ENCODE measurements at regions not wholly inside any gene's neighbourhood (a gene's known extent, or its start where the extent isn't known, plus 50 kb on each side); places are given as distances from the start of the nearest gene placed in this dataset.

- TF ChIP-seq FOXP4 (CRISPR knock-in tag; IDR thresholded peaks at IDR 0.05), result peak; percentile 82
- no peak for TF ChIP-seq ZNF850 (CRISPR knock-in tag; conservative IDR thresholded peaks at IDR 0.05)
- TF ChIP-seq ZBTB14 (CRISPR knock-in tag; IDR thresholded peaks at IDR 0.05), result no peak
- no peak for TF ChIP-seq HNRNPK (IDR thresholded peaks at IDR 0.05; ENCODE audit: low read depth, low read length, poor library complexity, severe bottlenecking)
- TF ChIP-seq NR2C2 (CRISPR knock-in tag; IDR thresholded peaks at IDR 0.05; ENCODE audit: borderline replicate concordance), result peak; percentile 76; the same call in 1 of the 2 replicates
- 0 out of 2 replicates have a peak, but pooled peaks have one; percentile 71 for TF ChIP-seq ZNF205 (CRISPR knock-in tag; IDR thresholded peaks at IDR 0.05)
- peak; percentile 70; the same call in 1 of the 2 replicates for TF ChIP-seq HMG20A (CRISPR knock-in tag; IDR thresholded peaks at IDR 0.05; ENCODE audit: borderline replicate concordance)
- no peak for TF ChIP-seq BATF2 (CRISPR knock-in tag; IDR thresholded peaks at IDR 0.05)
- no peak for TF ChIP-seq NFRKB (IDR thresholded peaks at IDR 0.05)
- TF ChIP-seq TBX2 (CRISPR knock-in tag; IDR thresholded peaks at IDR 0.05; ENCODE audit: borderline replicate concordance), result peak; percentile 74; the same call in 1 of the 2 replicates
- TF ChIP-seq POLR2A (IDR thresholded peaks at IDR 0.05; ENCODE audit: insufficient read depth in 1 of 2, low read depth in 2 of 2, low read length in 2 of 2), result no peak
- TF ChIP-seq ESRRA (CRISPR knock-in tag; IDR thresholded peaks at IDR 0.05; ENCODE audit: low read depth), result peak; percentile 89
- peak; percentile 96 for TF ChIP-seq ZMYM4 (CRISPR knock-in tag; IDR thresholded peaks at IDR 0.05)
- no peak for TF ChIP-seq ZNF407 (CRISPR knock-in tag; IDR thresholded peaks at IDR 0.05; ENCODE audit: not compliant biosample characterization)
- no peak for TF ChIP-seq ZNF768 (CRISPR knock-in tag; IDR thresholded peaks at IDR 0.05)
- peak; percentile 91 for TF ChIP-seq BCL6 (CRISPR knock-in tag; IDR thresholded peaks at IDR 0.05)
- 0 out of 2 replicates have a peak, but pooled peaks have one; percentile 41 for TF ChIP-seq KAT7 (CRISPR knock-in tag; IDR thresholded peaks at IDR 0.05; ENCODE audit: borderline replicate concordance)
- TF ChIP-seq ZNF256 (CRISPR knock-in tag; conservative IDR thresholded peaks at IDR 0.05), result no peak
- no peak; the same call in 1 of the 2 replicates for TF ChIP-seq DMAP1 (CRISPR knock-in tag; IDR thresholded peaks at IDR 0.05)
- TF ChIP-seq ZBTB21 (CRISPR knock-in tag; IDR thresholded peaks at IDR 0.05), result peak; percentile 40; the same call in 1 of the 2 replicates
Observed at GRCh38 chr21:15221799-15222386, 157.1 kb upstream of the NRIP1 start (continued).
